Suprapubic skin (tissue), 3 donors: ENCODE measurements at regions not wholly inside any gene's neighbourhood (a gene's known extent, or its start where the extent isn't known, plus 50 kb on each side); places are given as distances from the start of the nearest gene placed in this dataset.

Source experiments
- POLR2A ChIP-seq, 2 donors: fragments of 450-650 bp; IDR thresholded peaks; one replicate each; pipeline ENCODE4 v1.6.1; 2017; ENCODE audit warnings: antibody characterized with exemption in 2 of 2, mild to moderate bottlenecking in 2 of 2, moderate library complexity in 2 of 2
- TF ChIP-seq, protein P1 (sequence below), 2 donors: fragments of 200-600 bp in 1 of 2; fragments of 450-650 bp in 1 of 2; sonication (generic) in 1 of 2; IDR thresholded peaks; one replicate each; pipeline ENCODE4 v1.5.1; 2016 to 2019; ENCODE audit warnings: antibody characterized with exemption in 2 of 2, mild to moderate bottlenecking in 1 of 2, moderate library complexity in 1 of 2

DNA sequence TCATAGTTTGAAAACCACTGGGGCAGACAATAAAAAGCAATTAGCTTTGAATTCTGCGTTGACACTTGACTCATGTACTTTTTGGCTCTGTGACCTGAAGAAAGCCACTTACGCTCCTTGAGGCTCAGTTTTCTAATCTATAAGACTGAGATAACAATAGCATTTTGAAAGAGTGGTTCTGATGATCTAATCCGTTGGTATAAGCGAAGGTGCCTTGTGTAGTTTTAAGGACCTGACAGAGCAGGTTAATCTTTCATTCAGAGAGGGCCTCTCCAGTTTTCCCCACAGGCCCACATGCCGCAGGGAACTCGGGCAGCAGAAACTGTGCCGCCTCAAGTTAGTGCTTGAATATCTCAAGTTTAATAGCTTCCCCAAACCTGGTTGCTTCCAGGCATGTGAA is 306.0 kb upstream of the GBE1 start:
- no peak for TF ChIP-seq POLR2A (IDR thresholded peaks at IDR 0.05)
- TF ChIP-seq, protein P1, sequence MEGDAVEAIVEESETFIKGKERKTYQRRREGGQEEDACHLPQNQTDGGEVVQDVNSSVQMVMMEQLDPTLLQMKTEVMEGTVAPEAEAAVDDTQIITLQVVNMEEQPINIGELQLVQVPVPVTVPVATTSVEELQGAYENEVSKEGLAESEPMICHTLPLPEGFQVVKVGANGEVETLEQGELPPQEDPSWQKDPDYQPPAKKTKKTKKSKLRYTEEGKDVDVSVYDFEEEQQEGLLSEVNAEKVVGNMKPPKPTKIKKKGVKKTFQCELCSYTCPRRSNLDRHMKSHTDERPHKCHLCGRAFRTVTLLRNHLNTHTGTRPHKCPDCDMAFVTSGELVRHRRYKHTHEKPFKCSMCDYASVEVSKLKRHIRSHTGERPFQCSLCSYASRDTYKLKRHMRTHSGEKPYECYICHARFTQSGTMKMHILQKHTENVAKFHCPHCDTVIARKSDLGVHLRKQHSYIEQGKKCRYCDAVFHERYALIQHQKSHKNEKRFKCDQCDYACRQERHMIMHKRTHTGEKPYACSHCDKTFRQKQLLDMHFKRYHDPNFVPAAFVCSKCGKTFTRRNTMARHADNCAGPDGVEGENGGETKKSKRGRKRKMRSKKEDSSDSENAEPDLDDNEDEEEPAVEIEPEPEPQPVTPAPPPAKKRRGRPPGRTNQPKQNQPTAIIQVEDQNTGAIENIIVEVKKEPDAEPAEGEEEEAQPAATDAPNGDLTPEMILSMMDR (IDR thresholded peaks at IDR 0.05): no peak
